SK-N-SH (cell line): ENCODE measurements at regions not wholly inside any gene's neighbourhood (a gene's known extent, or its start where the extent isn't known, plus 50 kb on each side); places are given as distances from the start of the nearest gene placed in this dataset.

Experiments used
- CTCF ChIA-PET: fragments of 300-600, 350-600 bp; formaldehyde crosslinking; extraction: SDS; loops from one replicate; lab custom pipeline; 2021; lab: Yijun Ruan, JAX
- POLR2A ChIA-PET: fragments of 350-600 bp; sonication (Branson Sonifier 250); formaldehyde crosslinking; extraction: SDS; loops from one replicate; lab custom pipeline; 2020; ENCODE audit warnings: antibody characterized with exemption, inconsistent platforms; lab: Yijun Ruan, JAX
- DNase-seq: peaks from one replicate; pipeline ENCODE4 v3.0.0; 2012
- H2AFZ ChIP-seq: fragments of 200-600 bp; sonication (generic); 2 replicates; pipeline ENCODE4 v1.8.1; 2016; ENCODE audit warnings: antibody characterized with exemption, mild to moderate bottlenecking, low read depth
- H3F3A ChIP-seq: fragments of 200-600 bp; sonication (generic); replicated peaks from 2 replicates; pipeline ENCODE3; 2016; ENCODE audit warnings: antibody characterized with exemption, mild to moderate bottlenecking; ENCODE audit not compliant: insufficient read depth
- H3K27ac ChIP-seq, 2 experiments: fragments of 200-500 bp in 1 of 2; fragments of 200-600 bp in 1 of 2; sonication (Bioruptor generic) in 1 of 2; sonication (generic), shearing (Covaris generic) in 1 of 2; 2 replicates each; pipeline versions ENCODE4 v1.5.1 to v1.6.1; 2014 to 2016; ENCODE audit warnings: low read depth in 2 of 2, inconsistent platforms in 1 of 2, low read length in 1 of 2, mild to moderate bottlenecking in 1 of 2, mixed read lengths in 1 of 2
- H3K27me3 ChIP-seq: fragments of 200-600 bp; sonication (generic), shearing (Covaris generic); 2 replicates; pipeline ENCODE4 v1.6.1; 2016; ENCODE audit warnings: mixed run types; ENCODE audit not compliant: insufficient read depth
- H3K36me3 ChIP-seq, 2 experiments: fragments of 200-500 bp in 1 of 2; fragments of 200-600 bp in 1 of 2; sonication (Bioruptor generic) in 1 of 2; sonication (generic) in 1 of 2; replicated peaks in 1 of 2; 2 replicates each; pipeline versions ENCODE3 to v1.5.1; 2014 to 2016; ENCODE audit warnings: low read length in 1 of 2, mild to moderate bottlenecking in 1 of 2; ENCODE audit not compliant: insufficient read depth in 2 of 2, control insufficient read depth in 1 of 2
- H3K4me1 ChIP-seq, 2 experiments: fragments of 200-500 bp in 1 of 2; fragments of 200-600 bp in 1 of 2; sonication (Bioruptor generic) in 1 of 2; sonication (generic), shearing (Covaris generic) in 1 of 2; 2 replicates each; pipeline versions ENCODE4 v1.5.1 to v1.6.1; 2014 to 2016; ENCODE audit warnings: low read depth in 1 of 2, low read length in 1 of 2, mixed run types in 1 of 2; ENCODE audit not compliant: insufficient read depth in 2 of 2, control insufficient read depth in 1 of 2
- H3K4me2 ChIP-seq: fragments of 200-600 bp; sonication (generic), shearing (Covaris generic); 2 replicates; pipeline ENCODE4 v1.6.1; 2017; ENCODE audit warnings: mixed run types
- H3K4me3 ChIP-seq, 2 experiments: fragments of 200-500 bp in 1 of 2; fragments of 200-600 bp in 1 of 2; sonication (Bioruptor generic) in 1 of 2; sonication (generic), shearing (Covaris generic) in 1 of 2; 2 replicates each; pipeline versions ENCODE4 v1.5.1 to v1.8.1; 2014 to 2016; ENCODE audit warnings: low read depth in 2 of 2, inconsistent platforms in 1 of 2, low read length in 1 of 2, mild to moderate bottlenecking in 1 of 2, mixed read lengths in 1 of 2, moderate library complexity in 1 of 2
- H3K79me2 ChIP-seq: fragments of 200-600 bp; sonication (generic); 2 replicates; pipeline ENCODE4 v1.8.1; 2017; ENCODE audit warnings: mild to moderate bottlenecking; ENCODE audit not compliant: insufficient read depth
- H3K9ac ChIP-seq: fragments of 200-600 bp; sonication (generic); 2 replicates; pipeline ENCODE4 v1.6.1; 2017; ENCODE audit warnings: mixed run types
- H3K9me2 ChIP-seq: fragments of 200-600 bp; sonication (generic); 2 replicates; pipeline ENCODE4 v1.6.1; 2017; ENCODE audit warnings: mixed run types
- H3K9me3 ChIP-seq: fragments of 200-600 bp; sonication (generic); 2 replicates; pipeline ENCODE4 v1.6.1; 2017; ENCODE audit warnings: mixed run types, mild to moderate bottlenecking, moderate library complexity
- H4K20me1 ChIP-seq: fragments of 200-600 bp; sonication (generic); 2 replicates; pipeline ENCODE4 v1.6.1; 2017; ENCODE audit warnings: mild to moderate bottlenecking, mixed run types; ENCODE audit not compliant: insufficient read depth
- CHD2 ChIP-seq: fragments of 150-350 bp; IDR thresholded peaks from 2 replicates; pipeline ENCODE4 v1.6.1; 2018; ENCODE audit warnings: low read length; ENCODE audit not compliant: partially characterized antibody
- CTCF ChIP-seq: fragments of 200-600 bp; sonication (generic); IDR thresholded peaks from 2 replicates; pipeline ENCODE4 v1.6.1; 2017; ENCODE audit warnings: antibody characterized with exemption, mild to moderate bottlenecking, moderate library complexity
- ELF1 ChIP-seq: IDR thresholded peaks from 2 replicates; pipeline ENCODE4 v1.4.0; 2012
- EP300 ChIP-seq, 2 experiments: IDR thresholded peaks; 2 replicates each; pipeline versions ENCODE4 v1.4.0 to v1.6.1; 2012; ENCODE audit warnings: borderline replicate concordance in 1 of 2, low read depth in 1 of 2, low read length in 1 of 2
- EZH2phosphoT487 ChIP-seq: fragments of 200-600 bp; sonication (generic); IDR thresholded peaks from 2 replicates; pipeline ENCODE4 v1.6.1; 2017; ENCODE audit warnings: low read depth, mixed run types, mild to moderate bottlenecking, antibody characterized with exemption, moderate library complexity, borderline replicate concordance
- FOSL2 ChIP-seq: IDR thresholded peaks from 2 replicates; pipeline ENCODE4 v1.4.0; 2012; ENCODE audit warnings: low read depth, mild to moderate bottlenecking, moderate library complexity, borderline replicate concordance
- FOXJ3 ChIP-seq: sonication (generic); formaldehyde crosslinking; IDR thresholded peaks from 2 replicates; pipeline ENCODE4 v1.5.1; 2020; ENCODE audit warnings: mild to moderate bottlenecking, missing genetic modification reagents
- FOXM1 ChIP-seq: IDR thresholded peaks from 2 replicates; pipeline ENCODE4 v1.4.0; 2012; ENCODE audit warnings: low read depth, mild to moderate bottlenecking
- GATA2 ChIP-seq: sonication (generic); formaldehyde crosslinking; IDR thresholded peaks from 2 replicates; pipeline ENCODE4 v1.5.0; 2020; ENCODE audit warnings: mild to moderate bottlenecking, missing genetic modification reagents
- IRF3 ChIP-seq: fragments of 150-350 bp; IDR thresholded peaks from 2 replicates; pipeline ENCODE4 v1.6.1; 2016; ENCODE audit warnings: mild to moderate bottlenecking, low read depth, low read length
- MEF2A ChIP-seq: IDR thresholded peaks from 2 replicates; pipeline ENCODE4 v1.4.0; 2012; ENCODE audit warnings: low read depth, borderline replicate concordance
- NRF1 ChIP-seq: IDR thresholded peaks from 2 replicates; pipeline ENCODE4 v1.6.1; 2012; ENCODE audit warnings: low read depth, mild to moderate bottlenecking, low read length
- PBX3 ChIP-seq: IDR thresholded peaks from 2 replicates; pipeline ENCODE4; 2012
- POLR2AphosphoS5 ChIP-seq: IDR thresholded peaks from 2 replicates; pipeline ENCODE4 v1.6.1; 2012; ENCODE audit warnings: low read depth, low read length
- RCOR1 ChIP-seq: fragments of 150-350 bp; IDR thresholded peaks from 2 replicates; pipeline ENCODE4 v1.6.1; 2017; ENCODE audit warnings: antibody characterized with exemption, low read length
- RFX5 ChIP-seq: IDR thresholded peaks from 2 replicates; pipeline ENCODE4 v1.6.1; 2012; ENCODE audit warnings: mild to moderate bottlenecking, improper control_type of control experiment, low read length
- USF1 ChIP-seq: IDR thresholded peaks from 2 replicates; pipeline ENCODE4 v1.4.0; 2012; ENCODE audit warnings: low read depth, borderline replicate concordance
- USF2 ChIP-seq: fragments of 150-350 bp; IDR thresholded peaks from 2 replicates; pipeline ENCODE4 v1.6.1; 2017; ENCODE audit warnings: antibody characterized with exemption, low read length, low read depth, borderline replicate concordance
- YY1 ChIP-seq: IDR thresholded peaks from 2 replicates; pipeline ENCODE4 v1.4.0; 2012; ENCODE audit warnings: low read depth, mild to moderate bottlenecking
- WGBS: methylation state at CpG from one replicate; pipeline ENCODE4 v1.1.6; 2017; ENCODE audit warnings: low lambda C conversion rate; 5-methylcytosine and 5-hydroxymethylcytosine counted together
- TF ChIP-seq, protein P1 (sequence below): IDR thresholded peaks from 2 replicates; pipeline ENCODE4 v1.4.0; 2012; ENCODE audit warnings: low read depth

- DNase-seq = no peak
- Histone ChIP-seq H3F3A (no peaks in the 10 kb centered on the region), H3K9me2 (no peaks in the 10 kb centered on the region), H2AFZ (no peak overlapping the region), H3K9ac (no peak overlapping the region), H3K4me1 (no peaks in the 10 kb centered on the region), H3K4me3 (no peak overlapping the region), H3K79me2 (no peaks in the 10 kb centered on the region), H4K20me1 (no peaks in the 10 kb centered on the region), H3K9me3 (no peaks in the 10 kb centered on the region), H3K27ac (no peak overlapping the region), H3K36me3 (no peaks in the 10 kb centered on the region), H3K27me3 (no peaks in the 10 kb centered on the region), H3K4me2 (no peak overlapping the region)
- CTCF ChIA-PET = interaction anchor here (1.8 kb wide), 1 partner anchor 13 kb away, joined by 4 read pairs; no protein-coding TSS in a partner anchor
- POLR2A ChIA-PET = no interaction called here
- 49% methylated on average over 5 of the region's 5 CpGs for WGBS
- TF ChIP-seq CHD2 = no peak
- no peak for TF ChIP-seq FOXM1
- no peak for TF ChIP-seq YY1
- TF ChIP-seq EZH2phosphoT487 = no peak
- TF ChIP-seq RFX5 = no peak
- no peak for TF ChIP-seq FOSL2
- TF ChIP-seq POLR2AphosphoS5 = no peak
- TF ChIP-seq NRF1 = no peak
- no peak for TF ChIP-seq PBX3
- no peak for TF ChIP-seq CTCF
- TF ChIP-seq ELF1 = no peak
These were observed 343.8 kb downstream of the ADAMTS20 start for GRCh38 chr12:43208221-43208620.

GRCh38 chr12:43206396-43206795, 345.6 kb downstream of the ADAMTS20 start:
- no peak overlapping the region for H3K9ac ChIP-seq
- H3K27ac ChIP-seq = no peak overlapping the region; a peak in 1 of 4 replicates
- H3K9me3 ChIP-seq = no peaks in the 10 kb centered on the region
- H3K79me2 ChIP-seq = no peaks in the 10 kb centered on the region
- no peaks in the 10 kb centered on the region for H3F3A ChIP-seq
- no peaks in the 10 kb centered on the region for H3K4me1 ChIP-seq
- no peak for DNase-seq
- H3K27me3 ChIP-seq = no peaks in the 10 kb centered on the region
- TF ChIP-seq GATA2 (CRISPR knock-in tag) (no peak), NRF1 (no peak), YY1 (no peak), FOXJ3 (no peak), USF2 (no peak), FOXM1 (no peak), MEF2A (no peak), EZH2phosphoT487 (no peak), RCOR1 (no peak), FOSL2 (no peak), USF1 (no peak), EP300 (IDR thresholded peaks at IDR 0.05; ENCODE audit: borderline replicate concordance in 1 of 2, low read depth in 1 of 2, low read length in 1 of 2) (no peak), IRF3 (no peak)
- TF ChIP-seq, protein P1, sequence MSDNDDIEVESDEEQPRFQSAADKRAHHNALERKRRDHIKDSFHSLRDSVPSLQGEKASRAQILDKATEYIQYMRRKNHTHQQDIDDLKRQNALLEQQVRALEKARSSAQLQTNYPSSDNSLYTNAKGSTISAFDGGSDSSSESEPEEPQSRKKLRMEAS = no peak
- no peaks in the 10 kb centered on the region for H4K20me1 ChIP-seq
- no peaks in the 10 kb centered on the region for H3K36me3 ChIP-seq
- no peak overlapping the region for H2AFZ ChIP-seq
- no peak overlapping the region for H3K4me2 ChIP-seq
- ChIA-PET POLR2A (no interaction called here), CTCF (interaction anchor here (1.8 kb wide), 1 partner anchor 15 kb away, joined by 4 read pairs; no protein-coding TSS in a partner anchor)
- H3K9me2 ChIP-seq = no peaks in the 10 kb centered on the region
- no peak overlapping the region for H3K4me3 ChIP-seq
